Liver (tissue), 8 donors: ENCODE measurements at regions not wholly inside any gene's neighbourhood (a gene's known extent, or its start where the extent isn't known, plus 50 kb on each side); places are given as distances from the start of the nearest gene placed in this dataset.

Experiments used
- DNase-seq: peaks from one replicate; pipeline ENCODE4 v3.0.0-alpha.2; 2017; ENCODE audit warnings: low spot score
- H3K27ac ChIP-seq, 2 donors: one replicate each; pipeline ENCODE4 v1.7.0; 2013; ENCODE audit warnings: inconsistent platforms in 2 of 2, low read length in 2 of 2, control low read depth in 1 of 2, low read depth in 1 of 2, mild to moderate bottlenecking in 1 of 2
- H3K27me3 ChIP-seq, 4 donors: one replicate each; pipeline versions ENCODE4 v1.6.1 to v1.7.0; 2013; ENCODE audit warnings: low read length in 3 of 4, inconsistent platforms in 1 of 4, mild to moderate bottlenecking in 1 of 4, moderate library complexity in 1 of 4; ENCODE audit not compliant: control insufficient read depth in 4 of 4, insufficient read depth in 4 of 4
- H3K36me3 ChIP-seq, 4 donors: one replicate each; pipeline versions ENCODE4 v1.6.1 to v1.7.0; 2013; ENCODE audit warnings: low read length in 3 of 4, mild to moderate bottlenecking in 3 of 4, low read depth in 1 of 4, moderate library complexity in 1 of 4; ENCODE audit not compliant: control insufficient read depth in 4 of 4, insufficient read depth in 3 of 4
- H3K4me1 ChIP-seq, 4 donors: one replicate each; pipeline versions ENCODE4 v1.6.1 to v1.7.0; 2013; ENCODE audit warnings: low read length in 3 of 4, mild to moderate bottlenecking in 3 of 4, moderate library complexity in 1 of 4; ENCODE audit not compliant: control insufficient read depth in 4 of 4, insufficient read depth in 4 of 4
- H3K4me3 ChIP-seq, 3 donors: one replicate each; pipeline versions ENCODE4 v1.6.1 to v1.7.0; 2013; ENCODE audit warnings: low read length in 3 of 3, control low read depth in 1 of 3, low read depth in 1 of 3, mild to moderate bottlenecking in 1 of 3
- H3K9ac ChIP-seq, 2 donors: one replicate each; pipeline ENCODE4 v1.7.0; 2013; ENCODE audit warnings: low read length in 2 of 2, mild to moderate bottlenecking in 2 of 2, moderate library complexity in 2 of 2, control low read depth in 1 of 2, low read depth in 1 of 2
- H3K9me3 ChIP-seq, 4 donors: one replicate each; pipeline versions ENCODE4 v1.6.1 to v1.7.0; 2013; ENCODE audit warnings: low read length in 3 of 4; ENCODE audit not compliant: control insufficient read depth in 4 of 4
- EGR1 ChIP-seq, 2 donors: IDR thresholded peaks; 2 replicates each; pipeline ENCODE4 v1.6.1; 2016 to 2018; ENCODE audit warnings: antibody characterized with exemption in 2 of 2, low read depth in 2 of 2
- FOXA1 ChIP-seq: IDR thresholded peaks from 2 replicates; pipeline ENCODE4 v1.6.1; 2016; ENCODE audit warnings: antibody characterized with exemption
- FOXA2 ChIP-seq: IDR thresholded peaks from 2 replicates; pipeline ENCODE4 v1.6.1; 2016; ENCODE audit warnings: antibody characterized with exemption
- GABPA ChIP-seq, 2 donors: IDR thresholded peaks in 1 of 2; conservative IDR thresholded peaks in 1 of 2; 2 replicates each; pipeline ENCODE4 v1.6.1; 2016; ENCODE audit warnings: antibody characterized with exemption in 2 of 2, mild to moderate bottlenecking in 1 of 2, moderate library complexity in 1 of 2
- HNF4A ChIP-seq, 2 donors: conservative IDR thresholded peaks; 2 replicates each; pipeline ENCODE4 v1.6.1; 2016; ENCODE audit warnings: antibody characterized with exemption in 2 of 2, mild to moderate bottlenecking in 2 of 2
- HNF4G ChIP-seq: IDR thresholded peaks from 2 replicates; pipeline ENCODE4 v1.6.1; 2016; ENCODE audit warnings: antibody characterized with exemption
- JUND ChIP-seq, 2 donors: IDR thresholded peaks; 2 replicates each; pipeline ENCODE4 v1.6.1; 2016; ENCODE audit warnings: antibody characterized with exemption in 2 of 2
- NR2F2 ChIP-seq: IDR thresholded peaks from 2 replicates; pipeline ENCODE4 v1.6.1; 2016; ENCODE audit warnings: antibody characterized with exemption
- RAD21 ChIP-seq, 2 donors: IDR thresholded peaks; 2 replicates each; pipeline ENCODE4 v1.6.1; 2016; ENCODE audit warnings: antibody characterized with exemption in 2 of 2, mild to moderate bottlenecking in 2 of 2
- RXRA ChIP-seq, 2 donors: IDR thresholded peaks; 2 replicates each; pipeline ENCODE4 v1.6.1; 2017 to 2018; ENCODE audit warnings: antibody characterized with exemption in 2 of 2, mild to moderate bottlenecking in 1 of 2
- SP1 ChIP-seq: IDR thresholded peaks from 2 replicates; pipeline ENCODE4 v1.6.1; 2018; ENCODE audit warnings: antibody characterized with exemption, mild to moderate bottlenecking
- TAF1 ChIP-seq: conservative IDR thresholded peaks from 2 replicates; pipeline ENCODE4 v1.6.1; 2016; ENCODE audit warnings: antibody characterized with exemption, mild to moderate bottlenecking
- YY1 ChIP-seq: IDR thresholded peaks from 2 replicates; pipeline ENCODE4 v1.6.1; 2016; ENCODE audit warnings: antibody characterized with exemption, mild to moderate bottlenecking
- WGBS: extraction: QIAGEN DNeasy Blood & Tissue Kit; methylation state at CpG from one replicate; pipeline ENCODE4 v1.1.7; 2013; 5-methylcytosine and 5-hydroxymethylcytosine counted together
- TF ChIP-seq, protein P1 (sequence below): fragments of 150-350 bp; IDR thresholded peaks from 2 replicates; pipeline ENCODE4 v1.5.1; 2017; ENCODE audit warnings: improper control_type of control experiment, low read depth, low read length; ENCODE audit not compliant: missing input control
- TF ChIP-seq, protein P2 (sequence below): IDR thresholded peaks from 2 replicates; pipeline ENCODE4 v1.6.1; 2016; ENCODE audit warnings: antibody characterized with exemption, mild to moderate bottlenecking
- TF ChIP-seq, protein P3 (sequence below): IDR thresholded peaks from 2 replicates; pipeline ENCODE4 v1.6.1; 2016; ENCODE audit warnings: antibody characterized with exemption
- donor health status: healthy.
- donor health status: healthy.
- donor health status: healthy.
- donor health status: healthy.
- donor health status: healthy.

DNA sequence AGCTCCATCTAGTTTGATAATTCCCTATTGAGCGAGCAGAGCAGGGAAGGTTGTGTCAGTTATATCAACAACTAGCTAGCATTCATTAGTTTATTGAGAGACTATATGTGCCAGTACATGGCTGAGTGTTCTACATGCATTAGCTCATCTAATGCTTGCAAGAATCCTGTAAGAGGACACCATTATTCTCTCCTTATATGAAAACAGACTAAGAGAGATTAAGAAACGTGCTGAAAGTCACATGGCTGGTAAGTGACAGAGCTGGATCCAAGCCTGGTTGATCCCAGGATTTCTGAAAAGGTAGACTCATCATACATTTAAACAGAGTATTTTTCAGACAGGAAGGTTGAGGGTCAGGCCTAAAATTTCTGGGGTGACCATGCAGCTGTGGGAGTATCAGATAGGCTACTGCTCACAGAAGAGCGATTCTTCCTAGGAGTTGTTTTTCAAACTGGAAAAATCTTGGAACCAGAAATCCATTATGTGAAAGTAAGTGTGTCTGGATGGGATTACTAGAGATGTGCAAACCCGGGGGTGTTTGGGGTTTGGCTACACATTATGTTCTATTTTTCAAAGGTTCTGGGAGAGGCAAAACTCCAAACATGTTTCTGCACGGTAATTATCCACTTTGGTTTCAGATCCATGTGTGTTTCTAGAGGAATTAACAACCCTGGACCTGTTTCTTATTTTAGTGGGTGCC, 213.3 kb downstream of the FAM76B start:
- H3K9ac ChIP-seq, result no peak overlapping the region
- 84% methylated on average over 5 of the region's 5 CpGs for WGBS
- H3K27ac ChIP-seq, result no peak overlapping the region

DNA sequence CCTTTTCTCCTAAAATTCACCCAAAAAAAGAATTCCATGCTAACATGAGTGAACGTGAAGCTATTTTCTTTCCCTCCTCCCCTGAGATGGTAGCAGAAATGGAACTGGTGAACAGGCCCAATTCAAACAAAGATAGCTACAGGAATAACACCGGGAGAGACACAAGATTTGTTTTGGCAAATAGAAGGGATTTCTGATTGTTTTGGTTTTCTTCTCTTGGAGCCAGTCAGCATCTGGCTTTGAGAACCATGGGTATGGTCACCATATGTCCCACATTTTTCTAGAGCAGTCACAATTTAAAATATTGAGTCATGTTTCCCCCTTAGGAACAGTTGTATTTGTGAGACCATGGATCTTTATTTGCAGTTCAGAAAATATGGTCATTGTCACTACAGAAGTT, 214.1 kb downstream of the FAM76B start:
- DNase-seq, result no peak
- no peaks in the 10 kb centered on the region for H3K36me3 ChIP-seq
- H3K9me3 ChIP-seq, result no peaks in the 10 kb centered on the region
- H3K27me3 ChIP-seq, result no peaks in the 10 kb centered on the region
- H3K4me3 ChIP-seq, result no peak overlapping the region
- WGBS, result 33% methylated on average over 2 of the region's 2 CpGs
- H3K27ac ChIP-seq, result no peak overlapping the region
- no peak overlapping the region for H3K9ac ChIP-seq
- H3K4me1 ChIP-seq, result peaks cover 0 to 3% (median 0%) of the 10 kb centered on the region in 4 donors
- TF ChIP-seq, protein P1, sequence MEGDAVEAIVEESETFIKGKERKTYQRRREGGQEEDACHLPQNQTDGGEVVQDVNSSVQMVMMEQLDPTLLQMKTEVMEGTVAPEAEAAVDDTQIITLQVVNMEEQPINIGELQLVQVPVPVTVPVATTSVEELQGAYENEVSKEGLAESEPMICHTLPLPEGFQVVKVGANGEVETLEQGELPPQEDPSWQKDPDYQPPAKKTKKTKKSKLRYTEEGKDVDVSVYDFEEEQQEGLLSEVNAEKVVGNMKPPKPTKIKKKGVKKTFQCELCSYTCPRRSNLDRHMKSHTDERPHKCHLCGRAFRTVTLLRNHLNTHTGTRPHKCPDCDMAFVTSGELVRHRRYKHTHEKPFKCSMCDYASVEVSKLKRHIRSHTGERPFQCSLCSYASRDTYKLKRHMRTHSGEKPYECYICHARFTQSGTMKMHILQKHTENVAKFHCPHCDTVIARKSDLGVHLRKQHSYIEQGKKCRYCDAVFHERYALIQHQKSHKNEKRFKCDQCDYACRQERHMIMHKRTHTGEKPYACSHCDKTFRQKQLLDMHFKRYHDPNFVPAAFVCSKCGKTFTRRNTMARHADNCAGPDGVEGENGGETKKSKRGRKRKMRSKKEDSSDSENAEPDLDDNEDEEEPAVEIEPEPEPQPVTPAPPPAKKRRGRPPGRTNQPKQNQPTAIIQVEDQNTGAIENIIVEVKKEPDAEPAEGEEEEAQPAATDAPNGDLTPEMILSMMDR, result no peak
- TF ChIP-seq HNF4G (no peak), NR2F2 (no peak), JUND (IDR thresholded peaks at IDR 0.05) (no peak), RAD21 (IDR thresholded peaks at IDR 0.05) (no peak), YY1 (no peak), FOXA2 (no peak), EGR1 (IDR thresholded peaks at IDR 0.05; ENCODE audit: low read depth in 2 of 2) (no peak), HNF4A (conservative IDR thresholded peaks at IDR 0.05) (no peak), SP1 (no peak), GABPA (IDR thresholded peaks at IDR 0.05 in 1 of 2, conservative IDR thresholded peaks at IDR 0.05 in 1 of 2) (no peak)
- TF ChIP-seq, protein P2, sequence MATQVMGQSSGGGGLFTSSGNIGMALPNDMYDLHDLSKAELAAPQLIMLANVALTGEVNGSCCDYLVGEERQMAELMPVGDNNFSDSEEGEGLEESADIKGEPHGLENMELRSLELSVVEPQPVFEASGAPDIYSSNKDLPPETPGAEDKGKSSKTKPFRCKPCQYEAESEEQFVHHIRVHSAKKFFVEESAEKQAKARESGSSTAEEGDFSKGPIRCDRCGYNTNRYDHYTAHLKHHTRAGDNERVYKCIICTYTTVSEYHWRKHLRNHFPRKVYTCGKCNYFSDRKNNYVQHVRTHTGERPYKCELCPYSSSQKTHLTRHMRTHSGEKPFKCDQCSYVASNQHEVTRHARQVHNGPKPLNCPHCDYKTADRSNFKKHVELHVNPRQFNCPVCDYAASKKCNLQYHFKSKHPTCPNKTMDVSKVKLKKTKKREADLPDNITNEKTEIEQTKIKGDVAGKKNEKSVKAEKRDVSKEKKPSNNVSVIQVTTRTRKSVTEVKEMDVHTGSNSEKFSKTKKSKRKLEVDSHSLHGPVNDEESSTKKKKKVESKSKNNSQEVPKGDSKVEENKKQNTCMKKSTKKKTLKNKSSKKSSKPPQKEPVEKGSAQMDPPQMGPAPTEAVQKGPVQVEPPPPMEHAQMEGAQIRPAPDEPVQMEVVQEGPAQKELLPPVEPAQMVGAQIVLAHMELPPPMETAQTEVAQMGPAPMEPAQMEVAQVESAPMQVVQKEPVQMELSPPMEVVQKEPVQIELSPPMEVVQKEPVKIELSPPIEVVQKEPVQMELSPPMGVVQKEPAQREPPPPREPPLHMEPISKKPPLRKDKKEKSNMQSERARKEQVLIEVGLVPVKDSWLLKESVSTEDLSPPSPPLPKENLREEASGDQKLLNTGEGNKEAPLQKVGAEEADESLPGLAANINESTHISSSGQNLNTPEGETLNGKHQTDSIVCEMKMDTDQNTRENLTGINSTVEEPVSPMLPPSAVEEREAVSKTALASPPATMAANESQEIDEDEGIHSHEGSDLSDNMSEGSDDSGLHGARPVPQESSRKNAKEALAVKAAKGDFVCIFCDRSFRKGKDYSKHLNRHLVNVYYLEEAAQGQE, result no peak

More for the DNA sequence above, 213.3 kb downstream of the FAM76B start:
- H3K9me3 ChIP-seq, result no peaks in the 10 kb centered on the region
- peaks cover 0 to 1% (median 0%) of the 10 kb centered on the region in 4 donors for H3K4me1 ChIP-seq
- no peak for TF ChIP-seq GABPA (IDR thresholded peaks at IDR 0.05 in 1 of 2, conservative IDR thresholded peaks at IDR 0.05 in 1 of 2)
- TF ChIP-seq, protein P1, result no peak
- TF ChIP-seq SP1, result no peak
- no peak for TF ChIP-seq FOXA1
- TF ChIP-seq HNF4G, result no peak
- TF ChIP-seq, protein P3, sequence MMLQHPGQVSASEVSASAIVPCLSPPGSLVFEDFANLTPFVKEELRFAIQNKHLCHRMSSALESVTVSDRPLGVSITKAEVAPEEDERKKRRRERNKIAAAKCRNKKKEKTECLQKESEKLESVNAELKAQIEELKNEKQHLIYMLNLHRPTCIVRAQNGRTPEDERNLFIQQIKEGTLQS, result no peak
- no peak for TF ChIP-seq RAD21 (IDR thresholded peaks at IDR 0.05)
- TF ChIP-seq, protein P2, result no peak
- no peak for TF ChIP-seq YY1
- TF ChIP-seq RXRA (IDR thresholded peaks at IDR 0.05), result no peak
- TF ChIP-seq NR2F2, result no peak
- no peak for TF ChIP-seq JUND (IDR thresholded peaks at IDR 0.05)
- TF ChIP-seq FOXA2, result no peak
- no peak for TF ChIP-seq EGR1 (IDR thresholded peaks at IDR 0.05; ENCODE audit: low read depth in 2 of 2)
- TF ChIP-seq HNF4A (conservative IDR thresholded peaks at IDR 0.05), result no peak
- no peak for TF ChIP-seq TAF1
- no peaks in the 10 kb centered on the region for H3K27me3 ChIP-seq
- no peak for DNase-seq
- no peak overlapping the region for H3K4me3 ChIP-seq
- H3K36me3 ChIP-seq, result no peaks in the 10 kb centered on the region
